Activated CD4-positive, alpha-beta memory T cell treated with anti-CD3 and anti-CD28 coated beads, Interleukin-2, amount 10 ng/mL, durations not matched to agents 7 days and 5 days (primary cell): ENCODE measurements at regions not wholly inside any gene's neighbourhood (a gene's known extent, or its start where the extent isn't known, plus 50 kb on each side); places are given as distances from the start of the nearest gene placed in this dataset.

ENCODE experiments used
- CTCF ChIA-PET: fragments of 350-600 bp; sonication (Branson Sonifier 250); formaldehyde crosslinking; loops from one replicate; lab custom pipeline; 2021; ENCODE audit warnings: antibody characterized with exemption, inconsistent platforms; lab: Charles Lee
- POLR2A ChIA-PET: fragments of 350-600 bp; sonication (Branson Sonifier 250); formaldehyde crosslinking; loops from one replicate; lab custom pipeline; 2021; ENCODE audit warnings: antibody characterized with exemption; lab: Charles Lee
- DNase-seq: peaks from one replicate; pipeline ENCODE4 v3.0.0-alpha.2; 2020
- H3K27ac Mint-ChIP-seq: one replicate; pipeline ENCODE4 v1.8.0; 2021; ENCODE audit warnings: mild to moderate bottlenecking, mixed read lengths
- H3K27me3 Mint-ChIP-seq: one replicate; pipeline ENCODE4 v1.8.0; 2021; ENCODE audit warnings: mixed read lengths
- H3K36me3 Mint-ChIP-seq: one replicate; pipeline ENCODE4 v1.8.0; 2021; ENCODE audit warnings: low read depth, mixed read lengths
- H3K4me1 Mint-ChIP-seq: one replicate; pipeline ENCODE4 v1.8.0; 2021; ENCODE audit warnings: mixed read lengths
- H3K4me3 Mint-ChIP-seq: one replicate; pipeline ENCODE4 v1.8.0; 2021; ENCODE audit warnings: mild to moderate bottlenecking, mixed read lengths
- H3K9me3 Mint-ChIP-seq: one replicate; pipeline ENCODE4 v1.8.0; 2021; ENCODE audit warnings: mixed read lengths

- Mint-ChIP-seq H3K36me3 (no peaks in the 10 kb centered on the region), H3K4me1 (no peaks in the 10 kb centered on the region), H3K9me3 (no peaks in the 10 kb centered on the region), H3K4me3 (no peak overlapping the region), H3K27me3 (no peaks in the 10 kb centered on the region), H3K27ac (no peak overlapping the region)
- CTCF ChIA-PET, result no interaction called here
- POLR2A ChIA-PET, result no interaction called here
- DNase-seq, result no peak
These were observed 281.2 kb downstream of the IPO8 start for GRCh38 chr12:30414507-30414906.

GRCh38 chr12:30400349-30400748 lies 295.3 kb downstream of the IPO8 start:
- Mint-ChIP-seq H3K4me1 (no peaks in the 10 kb centered on the region), H3K36me3 (no peaks in the 10 kb centered on the region), H3K27me3 (no peaks in the 10 kb centered on the region), H3K9me3 (no peaks in the 10 kb centered on the region), H3K27ac (no peak overlapping the region), H3K4me3 (no peak overlapping the region)
- ChIA-PET CTCF (no interaction called here), POLR2A (no interaction called here)
- no peak for DNase-seq

- no peaks in the 10 kb centered on the region for H3K27me3 Mint-ChIP-seq
- no peaks in the 10 kb centered on the region for H3K36me3 Mint-ChIP-seq
- ChIA-PET CTCF (no interaction called here), POLR2A (no interaction called here)
- no peak for DNase-seq
- no peak overlapping the region for H3K4me3 Mint-ChIP-seq
- H3K27ac Mint-ChIP-seq, result no peak overlapping the region
- no peaks in the 10 kb centered on the region for H3K9me3 Mint-ChIP-seq
- H3K4me1 Mint-ChIP-seq, result no peaks in the 10 kb centered on the region
These were observed 295.8 kb downstream of the IPO8 start for GRCh38 chr12:30399859-30400258.

GRCh38 chr12:30396576-30396975 lies 299.1 kb downstream of the IPO8 start:
- H3K4me1 Mint-ChIP-seq, result no peaks in the 10 kb centered on the region
- no peaks in the 10 kb centered on the region for H3K27me3 Mint-ChIP-seq
- POLR2A ChIA-PET, result no interaction called here
- CTCF ChIA-PET, result no interaction called here
- no peak for DNase-seq
- H3K4me3 Mint-ChIP-seq, result no peak overlapping the region
- no peaks in the 10 kb centered on the region for H3K9me3 Mint-ChIP-seq
- no peak overlapping the region for H3K27ac Mint-ChIP-seq
- H3K36me3 Mint-ChIP-seq, result no peaks in the 10 kb centered on the region

GRCh38 chr12:30395190-30395589 lies 300.5 kb downstream of the IPO8 start:
- Mint-ChIP-seq H3K27ac (no peak overlapping the region), H3K4me3 (no peak overlapping the region), H3K9me3 (peaks cover 2% of the 10 kb centered on the region), H3K27me3 (no peaks in the 10 kb centered on the region), H3K36me3 (no peaks in the 10 kb centered on the region), H3K4me1 (no peaks in the 10 kb centered on the region)
- no peak for DNase-seq
- ChIA-PET CTCF (no interaction called here), POLR2A (no interaction called here)

- ChIA-PET POLR2A (no interaction called here), CTCF (no interaction called here)
- Mint-ChIP-seq H3K4me3 (no peak overlapping the region), H3K27ac (no peak overlapping the region), H3K27me3 (no peaks in the 10 kb centered on the region), H3K9me3 (peaks cover 2% of the 10 kb centered on the region), H3K4me1 (no peaks in the 10 kb centered on the region), H3K36me3 (no peaks in the 10 kb centered on the region)
- DNase-seq, result no peak
These were observed 303.8 kb downstream of the IPO8 start for GRCh38 chr12:30391766-30392366.

GRCh38 chr12:30385706-30386105 lies 310.0 kb downstream of the IPO8 start:
- Mint-ChIP-seq H3K27ac (no peak overlapping the region), H3K27me3 (no peaks in the 10 kb centered on the region), H3K4me3 (no peak overlapping the region), H3K4me1 (no peaks in the 10 kb centered on the region), H3K9me3 (peaks cover 3% of the 10 kb centered on the region), H3K36me3 (no peaks in the 10 kb centered on the region)
- ChIA-PET POLR2A (no interaction called here), CTCF (no interaction called here)
- no peak for DNase-seq

- no peaks in the 10 kb centered on the region for H3K36me3 Mint-ChIP-seq
- no peak overlapping the region for H3K4me3 Mint-ChIP-seq
- no peaks in the 10 kb centered on the region for H3K27me3 Mint-ChIP-seq
- peaks cover 4% of the 10 kb centered on the region for H3K9me3 Mint-ChIP-seq
- POLR2A ChIA-PET, result no interaction called here
- CTCF ChIA-PET, result no interaction called here
- H3K27ac Mint-ChIP-seq, result no peak overlapping the region
- no peaks in the 10 kb centered on the region for H3K4me1 Mint-ChIP-seq
- DNase-seq, result no peak
These were observed 310.7 kb downstream of the IPO8 start for GRCh38 chr12:30384976-30385375.

GRCh38 chr12:30378307-30378706 lies 317.4 kb downstream of the IPO8 start:
- Mint-ChIP-seq H3K9me3 (peaks cover 14% of the 10 kb centered on the region), H3K36me3 (no peaks in the 10 kb centered on the region), H3K4me1 (no peaks in the 10 kb centered on the region), H3K27me3 (no peaks in the 10 kb centered on the region), H3K4me3 (no peak overlapping the region), H3K27ac (no peak overlapping the region)
- ChIA-PET CTCF (no interaction called here), POLR2A (no interaction called here)
- DNase-seq, result no peak

- no peaks in the 10 kb centered on the region for H3K4me1 Mint-ChIP-seq
- POLR2A ChIA-PET, result no interaction called here
- no peak overlapping the region for H3K4me3 Mint-ChIP-seq
- CTCF ChIA-PET, result no interaction called here
- H3K27me3 Mint-ChIP-seq, result no peaks in the 10 kb centered on the region
- no peak overlapping the region for H3K27ac Mint-ChIP-seq
- peaks cover 10% of the 10 kb centered on the region for H3K9me3 Mint-ChIP-seq
- no peaks in the 10 kb centered on the region for H3K36me3 Mint-ChIP-seq
- DNase-seq, result no peak
These were observed 330.8 kb downstream of the IPO8 start for GRCh38 chr12:30364822-30365221.

- CTCF ChIA-PET, result no interaction called here
- Mint-ChIP-seq H3K9me3 (peaks cover 2% of the 10 kb centered on the region), H3K27ac (no peak overlapping the region), H3K27me3 (no peaks in the 10 kb centered on the region), H3K36me3 (no peaks in the 10 kb centered on the region), H3K4me3 (no peak overlapping the region), H3K4me1 (no peaks in the 10 kb centered on the region)
- POLR2A ChIA-PET, result no interaction called here
- DNase-seq, result no peak
These were observed 334.5 kb downstream of the IPO8 start for GRCh38 chr12:30361145-30361544.

GRCh38 chr12:30358671-30359070 lies 337.0 kb downstream of the IPO8 start:
- ChIA-PET POLR2A (no interaction called here), CTCF (no interaction called here)
- no peak for DNase-seq
- no peaks in the 10 kb centered on the region for H3K9me3 Mint-ChIP-seq
- no peaks in the 10 kb centered on the region for H3K27me3 Mint-ChIP-seq
- no peak overlapping the region for H3K4me3 Mint-ChIP-seq
- no peaks in the 10 kb centered on the region for H3K36me3 Mint-ChIP-seq
- H3K27ac Mint-ChIP-seq, result no peak overlapping the region
- H3K4me1 Mint-ChIP-seq, result no peaks in the 10 kb centered on the region

- H3K9me3 Mint-ChIP-seq, result no peaks in the 10 kb centered on the region
- H3K36me3 Mint-ChIP-seq, result no peaks in the 10 kb centered on the region
- DNase-seq, result no peak
- H3K27ac Mint-ChIP-seq, result no peak overlapping the region
- POLR2A ChIA-PET, result no interaction called here
- H3K27me3 Mint-ChIP-seq, result no peaks in the 10 kb centered on the region
- no peak overlapping the region for H3K4me3 Mint-ChIP-seq
- CTCF ChIA-PET, result no interaction called here
- H3K4me1 Mint-ChIP-seq, result no peaks in the 10 kb centered on the region
These were observed 337.7 kb downstream of the IPO8 start for GRCh38 chr12:30357766-30358490.
